Hematopoietic multipotent progenitor cell treated with erythropoietin and hydrocortisone succinate and interleukin-3 and kit ligand, for 4 days (in vitro differentiated cells): ENCODE measurements at regions not wholly inside any gene's neighbourhood (a gene's known extent, or its start where the extent isn't known, plus 50 kb on each side); places are given as distances from the start of the nearest gene placed in this dataset.
A peak's percentile ranks its signal among the peaks of the same experiment; 100 is the strongest.

Source experiments
- DNase-seq: peaks from one replicate; pipeline ENCODE4 v3.0.0-alpha.2; 2015

DNA sequence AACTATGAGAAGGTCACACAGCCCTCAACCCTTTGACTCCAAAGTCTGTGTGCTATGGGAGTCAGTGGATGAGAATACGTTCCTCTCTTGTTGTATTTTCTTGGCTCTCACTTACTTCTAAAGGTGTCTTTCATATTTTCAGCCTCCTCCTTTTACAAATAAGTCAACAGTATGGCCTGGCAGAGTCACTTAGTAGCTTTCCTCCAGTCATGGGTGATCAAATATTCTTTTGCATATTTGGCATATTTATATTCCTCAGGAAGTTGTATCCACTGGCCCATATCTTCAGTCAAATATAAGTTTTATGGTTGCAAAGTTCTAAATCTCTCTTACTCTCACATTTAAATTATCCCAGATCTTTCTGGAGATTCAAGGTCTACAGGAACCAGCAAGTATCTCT, 327.5 kb downstream of the ETS1 start:
- no peak for DNase-seq

DNA sequence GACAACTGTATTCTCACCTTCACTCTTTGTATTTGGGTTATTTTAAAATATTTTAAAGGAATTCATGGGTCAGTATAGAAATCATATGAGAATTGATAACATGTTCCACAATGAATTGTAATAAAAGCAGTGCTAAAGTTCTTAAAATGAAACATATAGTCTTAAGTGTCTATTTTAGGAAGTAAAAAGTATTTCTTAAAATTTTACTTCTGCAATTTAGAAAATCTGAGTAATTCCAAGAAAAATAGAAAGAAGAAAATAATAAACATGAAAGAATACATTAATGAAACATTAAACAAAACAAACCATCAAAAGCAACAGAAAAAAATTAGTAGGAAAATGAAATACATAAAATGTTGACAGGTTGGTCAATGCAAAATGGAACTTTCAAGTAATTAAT, 332.4 kb downstream of the ETS1 start:
- DNase-seq = no peak

DNA sequence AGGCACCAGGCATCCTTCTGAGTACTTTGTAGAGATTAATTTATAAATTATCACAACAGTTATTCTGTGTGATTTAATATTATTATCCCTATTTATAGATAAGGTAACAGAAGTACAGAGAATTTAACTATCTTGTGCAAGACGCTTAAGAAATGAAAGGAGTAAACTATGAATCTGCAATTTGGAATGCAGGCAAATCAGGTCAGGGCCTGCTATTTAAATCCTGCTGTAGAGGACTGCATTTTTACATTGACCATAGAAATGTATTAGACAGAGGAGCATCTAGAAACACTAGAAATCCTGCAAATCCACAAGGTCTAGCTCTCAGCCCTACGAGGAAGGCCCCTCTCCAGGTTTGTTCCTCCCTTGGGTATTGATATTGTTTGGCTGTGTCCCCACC, 336.2 kb downstream of the ETS1 start:
- no peak for DNase-seq

DNA sequence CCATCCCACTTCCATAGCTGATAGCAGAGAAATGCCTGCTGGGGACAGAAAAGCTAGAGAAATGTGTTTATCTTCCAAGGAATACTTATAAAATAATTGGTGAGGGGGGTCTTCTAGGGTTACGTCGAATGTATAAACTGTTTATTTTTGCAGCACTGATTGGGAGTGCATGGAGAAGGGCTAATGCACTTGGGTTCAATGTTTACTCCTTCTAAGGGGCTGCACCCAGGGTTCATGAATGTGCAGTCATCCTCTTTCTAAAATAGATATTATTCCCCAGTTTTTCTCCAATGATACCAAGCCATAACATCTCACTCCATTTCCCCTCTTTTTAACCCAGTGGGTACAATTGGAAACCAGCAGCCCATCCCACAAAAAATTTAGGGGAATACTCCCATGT, 336.9 kb downstream of the ETS1 start:
- DNase-seq = no peak

DNA sequence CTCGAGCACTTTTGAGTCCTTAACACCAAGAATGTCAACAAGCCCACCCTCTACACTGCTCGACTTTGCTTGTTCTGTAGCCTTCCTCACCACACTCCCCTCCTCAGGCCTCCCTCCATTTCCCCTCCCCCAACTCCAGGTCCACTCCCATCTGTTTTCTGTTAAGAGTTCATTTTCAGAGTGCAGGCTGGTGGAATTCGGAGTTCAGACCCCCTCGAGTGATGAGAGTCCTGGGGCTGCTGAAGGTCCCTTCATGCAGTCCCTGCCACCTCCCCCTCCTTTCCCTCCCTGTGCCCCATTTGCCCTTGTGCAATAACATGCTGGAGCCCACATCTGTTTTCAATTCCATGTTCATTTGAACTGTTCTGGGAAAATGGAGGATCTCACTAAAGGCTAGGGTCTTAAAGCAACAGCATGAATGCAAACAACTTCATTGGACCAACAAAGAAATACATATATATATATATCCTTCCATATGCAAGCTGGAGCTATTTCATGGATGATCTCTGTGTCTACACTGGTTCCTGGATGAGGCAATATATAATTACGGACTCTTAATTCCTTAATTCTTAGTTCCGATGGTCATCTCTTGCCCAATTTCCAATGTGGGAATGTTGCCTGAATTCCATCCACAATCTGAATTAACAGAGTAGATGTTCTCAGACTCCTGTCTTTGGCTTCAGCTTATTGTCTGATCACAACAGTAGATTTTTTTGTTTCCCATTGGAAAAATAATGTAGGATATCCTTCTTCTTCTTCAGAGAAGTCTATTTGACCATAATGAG, 340.4 kb downstream of the ETS1 start:
- no peak for DNase-seq

DNA sequence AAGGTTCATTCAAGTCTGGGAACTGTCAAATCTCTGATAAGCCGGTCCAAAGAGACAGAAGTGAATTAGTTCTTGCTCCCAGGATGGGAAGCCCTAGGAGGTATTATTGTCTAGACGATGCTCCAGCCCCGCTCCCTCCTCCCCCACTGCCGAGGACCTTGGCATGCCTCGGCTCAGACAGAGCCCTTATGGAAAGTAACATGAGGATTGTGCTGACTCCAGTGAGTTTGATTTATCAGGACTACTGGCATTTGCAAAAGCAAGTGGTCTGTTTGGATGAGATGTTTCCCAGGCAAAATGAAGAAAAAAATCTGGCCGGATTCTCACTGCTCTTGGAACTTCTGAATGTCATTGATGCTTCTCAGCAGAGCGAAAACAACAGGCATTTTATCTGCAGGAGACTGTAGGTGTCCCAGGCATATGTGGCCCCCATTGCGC, 341.0 kb downstream of the ETS1 start:
- DNase-seq = no peak

DNA sequence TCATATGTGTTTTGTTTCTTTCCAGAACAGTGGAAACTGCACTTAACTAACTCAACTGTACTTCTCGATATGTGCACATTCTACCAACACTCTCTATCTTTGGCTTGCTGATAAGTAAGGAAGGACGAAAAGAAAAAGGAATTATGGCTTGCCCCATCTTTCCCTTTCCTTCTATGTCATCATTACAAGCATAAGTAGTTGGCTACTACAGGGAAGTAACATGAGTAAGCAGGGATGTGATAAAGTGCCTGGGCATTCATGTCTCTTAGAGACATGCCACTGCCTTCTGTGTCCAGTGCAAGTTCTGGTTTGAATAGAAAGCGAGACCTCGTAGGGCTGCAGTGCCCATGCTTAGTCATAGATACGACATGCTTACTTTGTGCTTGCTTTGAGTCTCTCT, 342.5 kb downstream of the ETS1 start:
- no peak for DNase-seq

DNA sequence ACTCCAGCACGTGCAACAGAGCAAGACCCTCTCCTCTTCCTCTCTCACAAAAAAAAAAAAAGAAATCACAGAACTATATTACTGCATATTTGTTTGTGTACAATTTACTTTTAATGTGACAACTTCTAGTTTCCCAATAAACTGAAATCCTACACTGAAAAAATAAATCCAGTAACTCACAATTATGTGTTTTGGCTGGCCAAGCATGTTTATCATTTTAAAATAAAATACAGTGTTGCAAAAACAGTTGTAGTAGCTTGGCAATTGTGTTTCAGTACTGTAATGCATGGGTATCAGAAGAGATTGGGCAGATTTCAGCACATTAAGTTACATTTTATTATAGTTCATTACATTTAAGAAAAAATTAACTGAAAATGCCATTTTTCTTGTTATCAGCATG, 344.9 kb downstream of the ETS1 start:
- no peak for DNase-seq

DNA sequence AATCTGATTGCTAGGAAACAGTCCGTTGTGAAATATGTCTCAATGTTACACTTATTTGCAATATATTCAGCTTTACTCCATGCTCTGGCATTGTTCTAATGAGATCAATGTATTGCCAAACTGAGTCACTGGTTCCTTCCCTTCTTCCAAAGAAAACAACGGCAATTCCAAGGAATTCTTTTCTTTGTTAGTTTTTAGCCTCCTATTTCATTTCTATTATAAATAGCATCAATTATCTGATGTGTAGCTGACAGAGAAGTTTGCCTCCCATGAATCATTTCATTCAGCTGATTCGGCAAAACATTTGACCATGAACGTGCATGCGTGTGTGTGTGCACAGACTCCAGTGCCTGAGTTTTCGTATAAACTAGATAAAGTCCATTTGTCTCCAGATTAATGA, 346.8 kb downstream of the ETS1 start:
- DNase-seq = no peak

DNA sequence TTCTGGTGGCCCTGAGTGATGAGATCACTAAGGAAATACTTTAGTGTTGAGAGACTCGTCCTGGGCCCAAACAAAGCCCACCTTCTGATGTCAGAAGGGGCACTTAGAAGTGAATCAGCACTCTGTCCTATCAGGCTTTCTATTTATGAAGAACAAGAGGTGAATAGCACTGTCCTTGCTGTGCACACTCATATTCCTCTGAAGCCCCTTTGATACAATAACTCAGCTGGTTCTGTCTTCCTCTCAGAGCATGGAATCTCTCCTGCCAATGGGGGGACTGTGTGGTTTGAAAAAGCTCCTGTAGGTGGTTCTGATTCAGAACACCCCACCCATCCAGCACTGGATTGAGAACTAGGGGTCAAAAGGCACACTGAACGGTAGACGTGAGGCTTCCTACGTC, 348.1 kb downstream of the ETS1 start:
- DNase-seq = no peak

DNA sequence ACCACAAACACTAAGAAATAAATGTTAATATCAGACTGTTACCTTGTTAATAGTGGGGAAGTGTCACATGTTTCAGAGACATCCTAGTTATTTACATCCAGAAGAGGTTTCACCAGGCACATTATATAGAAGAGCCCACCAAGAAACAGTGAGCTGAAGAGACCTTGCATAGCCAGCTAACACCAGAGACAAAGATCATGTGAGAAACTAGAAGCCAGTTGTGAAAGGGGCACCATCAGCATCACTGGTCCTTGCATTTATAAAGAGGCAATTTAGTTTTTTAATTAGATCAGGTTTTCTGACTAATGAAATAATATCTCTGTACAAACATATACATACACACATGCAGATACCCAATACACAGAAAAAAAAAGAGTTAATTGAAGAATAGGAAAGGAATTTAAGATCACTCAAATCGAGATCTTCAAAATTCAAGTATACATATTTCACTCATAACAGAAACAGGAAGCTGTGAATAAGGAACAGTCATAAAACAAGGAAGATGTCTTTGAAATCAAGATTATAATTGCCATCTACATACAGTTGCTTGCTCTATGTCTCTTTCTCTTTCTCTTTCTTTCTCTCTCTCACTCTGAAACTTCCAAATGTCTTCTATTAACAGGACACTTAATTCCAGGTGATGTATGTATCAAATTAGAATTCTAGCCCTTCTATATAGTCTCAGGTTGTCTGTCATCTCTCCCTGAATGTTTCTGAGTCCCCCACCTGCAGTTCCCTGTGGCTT, 348.7 kb downstream of the ETS1 start:
- DNase-seq = peak; percentile 54

DNA sequence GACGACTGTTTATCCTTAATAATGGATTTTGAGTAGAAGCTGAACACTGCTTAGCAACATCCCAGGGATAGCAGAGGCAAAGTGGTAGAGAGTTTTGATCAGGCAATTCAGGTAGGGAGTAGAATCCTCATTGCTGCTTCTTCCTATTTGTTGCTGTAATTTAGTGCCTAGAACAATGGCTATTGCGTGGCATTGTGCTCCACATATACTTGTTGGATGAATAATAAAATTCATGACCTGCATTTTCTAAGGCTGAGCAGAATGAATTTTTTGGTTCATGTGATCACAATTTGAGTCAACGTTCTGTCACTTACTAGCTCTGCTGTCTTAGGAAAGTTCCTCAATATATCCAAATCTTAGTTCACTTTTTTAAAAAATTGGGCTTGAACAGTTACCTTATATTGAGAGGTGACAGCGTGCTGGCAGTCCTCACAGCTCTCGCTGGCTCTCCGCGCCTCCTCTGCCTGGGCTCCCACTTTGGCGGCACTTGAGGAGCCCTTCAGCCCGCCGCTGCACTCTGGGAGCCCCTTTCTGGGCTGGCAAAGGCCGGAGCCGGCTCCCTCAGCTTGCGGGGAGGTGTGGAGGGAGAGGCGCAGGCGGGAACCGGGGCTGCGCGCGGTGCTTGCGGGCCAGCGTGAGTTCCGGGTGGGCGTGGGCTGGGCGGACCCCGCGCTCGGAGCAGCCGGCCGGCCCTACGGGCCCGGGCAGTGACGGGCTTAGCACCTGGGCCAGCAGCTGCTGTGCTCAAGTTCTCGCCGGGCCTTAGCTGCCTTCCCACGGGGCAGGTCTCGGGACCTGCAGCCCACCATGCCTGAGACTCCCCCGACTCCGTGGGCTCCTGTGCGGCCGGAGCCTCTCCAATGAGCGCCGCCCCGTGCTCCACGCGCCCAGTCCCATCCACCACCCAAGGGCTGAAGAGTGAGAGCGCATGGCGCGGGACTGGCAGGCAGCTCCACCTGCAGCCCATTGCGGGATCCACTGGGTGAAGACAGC, 350.6 kb downstream of the ETS1 start:
- no peak for DNase-seq

DNA sequence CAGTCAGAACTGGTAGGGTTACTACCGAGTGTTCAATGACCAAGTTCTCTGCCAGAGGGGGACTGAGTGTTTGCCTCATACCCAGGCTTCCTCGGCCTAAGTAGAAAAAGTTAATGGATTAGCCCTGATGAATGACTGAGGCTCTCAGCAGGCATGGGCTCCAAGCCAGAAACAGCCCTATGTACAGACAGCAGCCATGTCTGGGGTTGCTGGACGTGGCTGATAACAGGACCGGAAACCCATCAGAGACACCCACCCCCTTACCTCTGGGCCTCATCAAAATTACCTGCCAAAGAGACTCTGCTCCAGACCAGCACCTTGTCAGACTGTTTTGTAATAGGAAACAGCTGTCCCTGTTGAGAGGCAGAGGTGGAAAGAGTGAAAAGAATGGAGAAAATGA, 351.4 kb downstream of the ETS1 start:
- peak; percentile 86 for DNase-seq

DNA sequence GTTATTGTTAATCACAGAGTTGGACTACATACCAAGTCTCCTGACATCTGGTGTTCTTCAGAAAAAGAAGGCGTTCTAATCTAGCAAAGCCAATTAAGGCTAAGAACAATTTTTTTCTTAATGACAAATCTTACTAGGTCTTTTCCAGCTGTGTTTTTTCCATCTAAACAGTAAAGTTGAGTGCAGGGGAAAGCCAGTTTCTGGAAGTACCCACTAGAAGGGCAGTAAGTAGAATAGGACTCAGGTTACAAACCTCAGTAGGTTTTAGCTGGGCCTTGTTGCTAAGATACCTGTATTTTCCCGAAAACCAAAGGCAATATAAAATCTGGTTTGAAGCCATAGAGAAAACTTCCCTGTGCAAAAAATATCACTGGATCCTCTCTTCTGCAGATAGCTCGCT, 351.9 kb downstream of the ETS1 start:
- no peak for DNase-seq

DNA sequence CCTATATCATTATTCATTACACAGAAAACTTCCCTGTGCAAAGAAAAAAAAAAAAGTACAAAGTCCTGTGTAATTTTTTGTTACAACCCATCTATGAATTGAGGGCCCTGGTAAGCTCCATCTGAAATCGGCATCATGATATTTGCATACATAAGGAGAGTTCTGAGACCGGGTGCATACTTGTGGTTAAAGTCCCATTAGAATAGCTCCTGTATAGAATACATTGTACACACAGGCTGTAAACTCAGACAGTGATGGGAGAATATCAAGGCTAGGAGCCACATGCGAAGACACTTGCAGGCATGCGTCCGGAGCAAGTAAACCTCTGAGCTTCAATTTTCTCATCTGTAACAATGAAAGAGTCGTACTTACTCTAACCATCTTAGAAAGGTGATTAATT, 353.2 kb downstream of the ETS1 start:
- DNase-seq = no peak

DNA sequence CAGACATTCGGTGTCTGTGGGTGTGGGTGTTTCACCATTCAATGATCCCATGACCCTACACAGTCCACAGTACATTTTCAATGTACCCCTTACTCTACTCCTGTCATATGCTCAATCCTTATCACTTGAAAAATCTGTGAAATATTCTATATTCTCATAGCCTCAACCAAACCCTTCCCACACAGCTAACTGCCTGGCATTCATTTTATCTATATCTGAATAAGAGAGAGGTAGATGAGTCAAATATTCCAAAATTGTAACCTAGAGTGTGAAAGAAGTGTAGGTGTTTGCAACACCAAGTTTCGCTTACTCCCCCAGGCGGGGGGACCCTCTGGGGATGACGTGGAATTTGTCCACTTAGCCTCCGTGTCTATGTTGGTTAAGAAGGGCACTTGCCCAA, 354.8 kb downstream of the ETS1 start:
- no peak for DNase-seq

DNA sequence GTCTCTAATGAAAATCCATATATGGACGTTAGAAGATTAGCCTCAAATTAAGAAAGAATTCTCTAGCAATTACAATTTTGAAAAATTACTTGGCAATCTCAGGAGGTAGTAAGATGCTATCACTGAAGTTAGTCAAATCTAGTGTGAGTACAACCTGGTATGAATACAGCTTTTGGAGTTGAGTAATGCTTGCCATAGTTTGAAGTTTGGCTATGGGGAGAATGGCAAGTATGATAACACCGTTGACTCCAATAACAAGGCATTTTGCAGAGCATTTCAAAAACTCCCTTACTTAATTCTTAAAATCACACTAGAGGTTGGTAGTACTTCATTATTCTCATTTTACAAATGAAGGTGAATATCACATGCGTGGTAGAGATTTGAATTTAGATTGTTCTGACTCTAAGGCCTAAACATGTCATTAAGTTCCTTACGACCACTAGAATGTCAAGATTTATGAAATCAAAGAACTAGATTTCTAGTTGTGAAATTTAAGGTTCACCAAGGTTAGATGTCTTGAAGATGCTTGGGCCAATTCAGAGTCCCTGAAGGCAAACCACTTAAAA, 355.4 kb downstream of the ETS1 start:
- no peak for DNase-seq

DNA sequence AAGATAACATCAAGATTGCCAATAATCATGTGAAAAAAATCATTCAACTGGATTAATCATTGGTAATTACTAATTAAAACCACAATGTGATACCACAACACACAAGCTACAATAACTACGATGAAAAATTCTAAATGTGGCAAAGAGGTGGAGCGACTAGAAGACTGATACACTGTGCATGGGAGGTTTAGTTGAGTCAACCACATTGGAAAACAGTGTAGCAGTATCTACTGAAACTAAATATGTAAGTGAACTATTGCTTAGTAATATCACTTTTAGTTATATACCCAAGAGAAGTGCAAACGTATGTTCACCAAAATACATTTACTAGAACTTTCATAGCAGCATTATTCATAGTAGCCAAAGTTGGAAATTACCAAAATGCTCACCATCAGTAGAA, 359.9 kb downstream of the ETS1 start:
- DNase-seq = no peak

DNA sequence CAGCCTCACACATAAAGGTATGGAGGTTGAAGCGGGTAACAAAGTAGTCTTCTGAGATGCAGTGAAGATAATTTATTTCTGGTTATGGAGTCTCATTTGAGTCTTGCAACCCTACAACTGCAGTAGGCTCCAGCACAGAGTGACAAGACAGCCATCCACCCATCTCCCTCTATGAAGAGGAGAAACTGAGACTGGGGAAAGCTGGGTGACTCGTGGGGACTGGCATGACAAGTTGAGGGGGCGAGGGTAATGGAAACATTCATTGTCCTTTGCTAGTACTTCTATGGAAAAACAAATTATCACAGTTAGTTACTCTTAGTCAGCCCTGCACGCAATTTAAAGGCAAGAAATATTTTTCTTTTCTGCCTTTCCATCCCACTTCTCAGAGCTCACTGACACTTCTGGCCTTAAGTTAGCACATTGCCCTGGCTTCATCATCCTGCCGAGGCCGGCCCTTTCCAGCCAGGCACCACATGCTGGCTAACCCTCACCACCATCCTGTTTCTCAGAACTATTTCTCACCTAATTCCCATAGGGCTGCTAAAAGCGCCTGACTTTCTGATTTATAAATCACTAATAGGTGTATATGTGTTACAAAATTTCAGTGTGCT, 361.1 kb downstream of the ETS1 start:
- no peak for DNase-seq

DNA sequence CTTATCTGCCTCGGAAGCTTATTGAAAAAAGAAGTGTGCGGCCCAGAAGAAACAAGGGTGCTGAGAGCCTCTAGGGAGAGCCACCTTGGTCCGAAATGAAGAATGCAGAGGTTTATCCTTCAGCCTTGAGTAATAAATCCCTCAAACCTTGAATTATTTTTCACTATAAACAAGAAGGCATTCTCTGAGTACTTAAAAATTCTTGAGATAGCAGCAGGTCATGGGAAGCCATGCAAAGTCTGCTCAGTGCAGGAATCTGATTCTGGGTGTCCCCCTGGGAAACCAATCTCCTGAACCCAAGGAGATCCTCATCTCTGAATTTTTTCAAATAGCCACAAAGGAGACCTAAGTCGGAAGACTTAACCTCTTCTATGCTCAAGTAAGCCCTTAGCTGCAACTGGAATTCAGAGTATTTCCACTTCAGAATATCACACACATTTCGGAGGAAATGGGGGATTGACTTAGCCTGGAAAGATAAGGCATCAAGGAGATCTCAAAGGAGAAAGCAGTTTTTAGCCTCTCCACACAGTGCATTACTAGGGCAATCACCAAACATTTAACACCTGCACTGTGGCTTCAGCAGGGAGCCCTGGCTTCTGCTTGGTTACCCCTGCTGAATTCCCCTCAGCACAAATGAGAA, 365.0 kb downstream of the ETS1 start:
- DNase-seq = no peak

DNA sequence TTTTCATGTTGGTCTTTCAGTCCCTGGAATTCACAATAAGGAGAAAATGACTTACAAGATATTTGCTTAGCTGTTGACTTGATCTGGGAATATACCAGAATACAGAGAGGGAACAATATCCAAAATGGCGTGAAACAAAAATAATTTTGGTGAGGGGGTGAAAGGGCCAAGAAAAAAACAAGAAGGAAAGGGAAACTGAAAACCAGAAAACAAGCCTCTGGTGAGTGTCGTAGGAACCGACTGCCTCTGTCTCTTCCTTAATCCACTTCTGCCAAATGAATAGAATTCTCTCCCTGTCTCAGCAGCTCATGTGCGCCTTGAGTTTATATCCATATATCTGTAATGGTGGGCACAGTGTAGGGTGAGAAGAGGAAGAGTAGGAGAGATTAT, 367.6 kb downstream of the ETS1 start:
- DNase-seq = no peak

DNA sequence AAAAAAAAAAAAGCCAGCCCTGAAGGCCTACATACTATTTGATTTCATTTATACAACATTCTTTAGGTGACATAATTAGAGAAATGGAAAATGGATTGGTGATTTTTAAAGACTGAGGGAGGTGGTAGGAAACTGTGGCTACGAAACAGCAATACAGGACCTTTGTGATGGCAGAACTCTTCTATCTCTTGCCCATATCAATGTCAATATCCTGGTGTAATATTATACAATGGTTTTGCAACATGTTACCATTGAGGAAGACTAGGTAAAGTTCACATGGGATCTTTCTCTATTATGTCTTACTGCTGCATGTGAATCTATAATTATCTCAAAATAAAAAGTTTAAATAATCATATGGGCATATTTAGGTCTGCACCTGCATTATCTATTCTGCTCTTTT, 371.2 kb downstream of the ETS1 start:
- DNase-seq = no peak
